HG02885 (cell line): ENCODE measurements at regions not wholly inside any gene's neighbourhood (a gene's known extent, or its start where the extent isn't known, plus 50 kb on each side); places are given as distances from the start of the nearest gene placed in this dataset.

Experiments
- ATAC-seq: cut with Tn5 transposase; IDR thresholded peaks from one replicate; pipeline ENCODE4 v1.9.1; 2021; ENCODE audit warnings: mild to moderate bottlenecking; ENCODE audit not compliant: unreplicated experiment, poor library complexity

GRCh38 chr13:85501616-85502015, 297.6 kb downstream of the SLITRK6 start:
- ATAC-seq = no peak

GRCh38 chr13:85500696-85501256, 298.4 kb downstream of the SLITRK6 start:
- ATAC-seq = no peak

GRCh38 chr13:85498774-85499173, 300.4 kb downstream of the SLITRK6 start:
- ATAC-seq = no peak

- ATAC-seq = no peak
Observed at GRCh38 chr13:85497652-85498051, 301.6 kb downstream of the SLITRK6 start.

GRCh38 chr13:85492283-85492682, 306.9 kb downstream of the SLITRK6 start:
- ATAC-seq = no peak

- no peak for ATAC-seq
Observed at GRCh38 chr13:85486663-85487062, 312.6 kb downstream of the SLITRK6 start.

GRCh38 chr13:85473144-85473543, 326.1 kb downstream of the SLITRK6 start:
- no peak for ATAC-seq

- ATAC-seq = no peak
Observed at GRCh38 chr13:85469320-85469719, 329.9 kb downstream of the SLITRK6 start.

- ATAC-seq = no peak
Observed at GRCh38 chr13:85462792-85463425, 336.3 kb downstream of the SLITRK6 start.

- ATAC-seq = no peak
Observed at GRCh38 chr13:85461621-85462020, 337.6 kb downstream of the SLITRK6 start.

GRCh38 chr13:85445534-85445933, 353.7 kb downstream of the SLITRK6 start:
- no peak for ATAC-seq

- no peak for ATAC-seq
Observed at GRCh38 chr13:85441975-85442374, 357.2 kb downstream of the SLITRK6 start.

GRCh38 chr13:85441364-85441763, 357.9 kb downstream of the SLITRK6 start:
- no peak for ATAC-seq

GRCh38 chr13:85436029-85436428, 363.2 kb downstream of the SLITRK6 start:
- no peak for ATAC-seq

- no peak for ATAC-seq
Observed at GRCh38 chr13:85434927-85435326, 364.3 kb downstream of the SLITRK6 start.

GRCh38 chr13:85432881-85433280, 366.3 kb downstream of the SLITRK6 start:
- ATAC-seq = no peak

GRCh38 chr13:85431720-85432119, 367.5 kb downstream of the SLITRK6 start:
- no peak for ATAC-seq

- ATAC-seq = no peak
Observed at GRCh38 chr13:85430216-85430794, 368.9 kb downstream of the SLITRK6 start.

- no peak for ATAC-seq
Observed at GRCh38 chr13:85427416-85427815, 371.8 kb downstream of the SLITRK6 start.

- ATAC-seq = no peak
Observed at GRCh38 chr13:85420136-85420535, 379.1 kb downstream of the SLITRK6 start.

- ATAC-seq = no peak
Observed at GRCh38 chr13:85419611-85420010, 379.6 kb downstream of the SLITRK6 start.

GRCh38 chr13:85417807-85418206, 381.4 kb downstream of the SLITRK6 start:
- ATAC-seq = no peak
